GM18498 (cell line): ENCODE measurements at regions not wholly inside any gene's neighbourhood (a gene's known extent, or its start where the extent isn't known, plus 50 kb on each side); places are given as distances from the start of the nearest gene placed in this dataset.

ENCODE experiments used
- ATAC-seq: cut with Tn5 transposase; IDR thresholded peaks from one replicate; pipeline ENCODE4 v1.9.1; 2021; ENCODE audit warnings: mild to moderate bottlenecking, moderate library complexity; ENCODE audit not compliant: unreplicated experiment

- no peak for ATAC-seq
Observed at GRCh38 chr6:141265756-141266623, 866.7 kb upstream of the GJE1 start.

- no peak for ATAC-seq
Observed at GRCh38 chr6:141264101-141264500, 868.6 kb upstream of the GJE1 start.

GRCh38 chr6:141261672-141262060 is 871.1 kb upstream of the GJE1 start:
- ATAC-seq: no peak

GRCh38 chr6:141261016-141261671 is 871.6 kb upstream of the GJE1 start:
- no peak for ATAC-seq

GRCh38 chr6:141260627-141261015 is 872.1 kb upstream of the GJE1 start:
- ATAC-seq: no peak

- no peak for ATAC-seq
Observed at GRCh38 chr6:141259807-141260206, 872.9 kb upstream of the GJE1 start.

- ATAC-seq: no peak
Observed at GRCh38 chr6:141259091-141259490, 873.6 kb upstream of the GJE1 start.

GRCh38 chr6:141258516-141258915 is 874.2 kb upstream of the GJE1 start:
- ATAC-seq: no peak

- ATAC-seq: no peak
Observed at GRCh38 chr6:141254336-141254735, 878.4 kb upstream of the GJE1 start.

GRCh38 chr6:141252828-141253608 is 879.7 kb upstream of the GJE1 start:
- no peak for ATAC-seq

- ATAC-seq: no peak
Observed at GRCh38 chr6:141251286-141251685, 881.4 kb upstream of the GJE1 start.

- ATAC-seq: peak; percentile 86
Observed at GRCh38 chr6:141248021-141248799, 884.5 kb upstream of the GJE1 start.

- no peak for ATAC-seq
Observed at GRCh38 chr6:141244366-141244765, 888.4 kb upstream of the GJE1 start.

GRCh38 chr6:141242957-141243356 is 889.8 kb upstream of the GJE1 start:
- ATAC-seq: no peak

- no peak for ATAC-seq
Observed at GRCh38 chr6:141229296-141229695, 903.4 kb upstream of the GJE1 start.

- no peak for ATAC-seq
Observed at GRCh38 chr6:141218583-141218982, 914.1 kb upstream of the GJE1 start.

- ATAC-seq: no peak
Observed at GRCh38 chr6:141216726-141217125, 916.0 kb upstream of the GJE1 start.

GRCh38 chr6:141212296-141212695 is 920.4 kb upstream of the GJE1 start:
- ATAC-seq: no peak

GRCh38 chr6:141211845-141212244 is 920.9 kb upstream of the GJE1 start:
- no peak for ATAC-seq

GRCh38 chr6:141210901-141211300 is 921.8 kb upstream of the GJE1 start:
- no peak for ATAC-seq

- ATAC-seq: no peak
Observed at GRCh38 chr6:141209890-141210289, 922.8 kb upstream of the GJE1 start.
